Prostate gland (tissue), 2 donors: ENCODE measurements at regions not wholly inside any gene's neighbourhood (a gene's known extent, or its start where the extent isn't known, plus 50 kb on each side); places are given as distances from the start of the nearest gene placed in this dataset.

Source experiments
- DNase-seq: peaks from one replicate; pipeline ENCODE4 v3.0.0-alpha.2; 2019; ENCODE audit warnings: low spot score
- H3K27ac ChIP-seq, 2 donors: fragments of 200-600 bp; sonication (generic); 2 replicates each; pipeline ENCODE4 v1.5.1; 2017 to 2019
- H3K27me3 ChIP-seq: fragments of 200-600 bp; sonication (generic); replicated peaks from 2 replicates; pipeline ENCODE4 v1.5.1; 2019; ENCODE audit not compliant: insufficient read depth
- H3K36me3 ChIP-seq, 2 donors: fragments of 200-600 bp; sonication (generic); 1 replicate in 1 of 2; 2 replicates in 1 of 2; pipeline versions ENCODE4 v1.5.1 to v1.8.1; 2017 to 2019
- H3K4me1 ChIP-seq: fragments of 200-600 bp; sonication (generic); replicated peaks from 2 replicates; pipeline ENCODE4 v1.5.1; 2019
- H3K4me3 ChIP-seq, 2 donors: fragments of 200-600 bp; sonication (generic); 2 replicates each; pipeline ENCODE4 v1.5.1; 2017 to 2019
- H3K9me3 ChIP-seq: fragments of 200-600 bp; sonication (generic); 2 replicates; pipeline ENCODE4 v1.5.1; 2017
- POLR2A ChIP-seq: fragments of 450-650 bp; IDR thresholded peaks from one replicate; pipeline ENCODE4 v1.6.1; 2016; ENCODE audit warnings: antibody characterized with exemption, mild to moderate bottlenecking
- POLR2AphosphoS5 ChIP-seq: sonication (generic); formaldehyde crosslinking; IDR thresholded peaks from one replicate; pipeline ENCODE4 v1.6.1; 2017; ENCODE audit warnings: antibody characterized with exemption
- WGBS: methylation state at CpG from one replicate; pipeline ENCODE4 v1.1.5; 2018; 5-methylcytosine and 5-hydroxymethylcytosine counted together
- intact Hi-C: fragments of 100-400 bp; cut with DNase I; formaldehyde crosslinking; loops from one replicate; pipeline ENCODE4 v1.14.2; 2022
- TF ChIP-seq, protein P1 (sequence below), 4 experiments: fragments of 200-600 bp in 2 of 4; fragments of 450-650 bp in 2 of 4; sonication (generic) in 2 of 4; IDR thresholded peaks; 1 replicate in 3 of 4; 2 replicates in 1 of 4; pipeline ENCODE4 v1.5.1; 2016 to 2019; ENCODE audit warnings: antibody characterized with exemption in 4 of 4, mild to moderate bottlenecking in 2 of 4, moderate library complexity in 2 of 4

DNA sequence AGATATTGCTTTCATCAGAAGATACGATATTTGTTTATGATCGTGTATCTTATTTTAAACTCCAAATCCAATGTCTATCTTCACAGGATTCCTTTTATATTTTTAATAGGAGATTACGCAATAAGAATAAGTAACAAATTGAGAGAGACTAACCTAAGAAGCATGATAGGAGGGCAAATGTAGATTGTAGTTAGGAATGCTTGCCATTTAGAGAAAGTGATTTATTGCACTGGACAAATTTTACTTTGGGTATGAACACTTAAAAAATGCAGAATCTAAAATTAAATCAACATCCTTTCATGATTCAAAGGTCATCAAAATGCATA, 563.4 kb upstream of the POU3F3 start:
- Histone ChIP-seq H3K4me1 (no peaks in the 10 kb centered on the region), H3K27ac (no peak overlapping the region), H3K27me3 (no peaks in the 10 kb centered on the region), H3K9me3 (no peaks in the 10 kb centered on the region), H3K36me3 (no peaks in the 10 kb centered on the region), H3K4me3 (no peak overlapping the region)
- WGBS = 79% methylated on average over 3 of the region's 3 CpGs
- intact Hi-C loops = no loop called here
- TF ChIP-seq, protein P1, sequence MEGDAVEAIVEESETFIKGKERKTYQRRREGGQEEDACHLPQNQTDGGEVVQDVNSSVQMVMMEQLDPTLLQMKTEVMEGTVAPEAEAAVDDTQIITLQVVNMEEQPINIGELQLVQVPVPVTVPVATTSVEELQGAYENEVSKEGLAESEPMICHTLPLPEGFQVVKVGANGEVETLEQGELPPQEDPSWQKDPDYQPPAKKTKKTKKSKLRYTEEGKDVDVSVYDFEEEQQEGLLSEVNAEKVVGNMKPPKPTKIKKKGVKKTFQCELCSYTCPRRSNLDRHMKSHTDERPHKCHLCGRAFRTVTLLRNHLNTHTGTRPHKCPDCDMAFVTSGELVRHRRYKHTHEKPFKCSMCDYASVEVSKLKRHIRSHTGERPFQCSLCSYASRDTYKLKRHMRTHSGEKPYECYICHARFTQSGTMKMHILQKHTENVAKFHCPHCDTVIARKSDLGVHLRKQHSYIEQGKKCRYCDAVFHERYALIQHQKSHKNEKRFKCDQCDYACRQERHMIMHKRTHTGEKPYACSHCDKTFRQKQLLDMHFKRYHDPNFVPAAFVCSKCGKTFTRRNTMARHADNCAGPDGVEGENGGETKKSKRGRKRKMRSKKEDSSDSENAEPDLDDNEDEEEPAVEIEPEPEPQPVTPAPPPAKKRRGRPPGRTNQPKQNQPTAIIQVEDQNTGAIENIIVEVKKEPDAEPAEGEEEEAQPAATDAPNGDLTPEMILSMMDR (IDR thresholded peaks at IDR 0.05) = no peak
- no peak for TF ChIP-seq POLR2AphosphoS5
- DNase-seq = no peak

DNA sequence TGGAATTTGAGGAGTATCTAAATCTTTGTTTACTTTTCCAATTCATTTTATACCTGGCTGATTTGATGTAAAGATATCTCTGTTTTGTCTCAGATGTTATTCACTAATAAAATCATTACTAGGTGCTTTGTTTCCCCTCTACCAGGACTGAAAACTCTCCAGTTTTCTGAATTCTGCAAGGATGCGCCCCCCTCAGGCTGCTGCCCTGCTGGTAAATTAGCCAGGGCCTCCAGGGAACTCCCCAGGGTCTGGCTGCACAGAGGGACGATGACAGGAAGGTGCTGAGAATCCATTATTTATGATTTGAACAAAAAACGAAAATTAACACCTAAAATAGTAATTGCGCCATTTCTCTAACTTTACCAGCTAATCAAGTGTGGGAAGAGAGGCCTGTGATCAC, 541.2 kb upstream of the POU3F3 start:
- WGBS = 54% methylated on average over 4 of the region's 4 CpGs
- intact Hi-C loops = no loop called here
- no peaks in the 10 kb centered on the region for H3K27me3 ChIP-seq
- TF ChIP-seq POLR2A = no peak
- no peak for TF ChIP-seq POLR2AphosphoS5
- TF ChIP-seq, protein P1 (IDR thresholded peaks at IDR 0.05) = no peak
- no peaks in the 10 kb centered on the region for H3K4me1 ChIP-seq
- no peak overlapping the region for H3K27ac ChIP-seq
- H3K36me3 ChIP-seq = no peaks in the 10 kb centered on the region
- H3K9me3 ChIP-seq = no peaks in the 10 kb centered on the region
- H3K4me3 ChIP-seq = no peak overlapping the region
- no peak for DNase-seq

DNA sequence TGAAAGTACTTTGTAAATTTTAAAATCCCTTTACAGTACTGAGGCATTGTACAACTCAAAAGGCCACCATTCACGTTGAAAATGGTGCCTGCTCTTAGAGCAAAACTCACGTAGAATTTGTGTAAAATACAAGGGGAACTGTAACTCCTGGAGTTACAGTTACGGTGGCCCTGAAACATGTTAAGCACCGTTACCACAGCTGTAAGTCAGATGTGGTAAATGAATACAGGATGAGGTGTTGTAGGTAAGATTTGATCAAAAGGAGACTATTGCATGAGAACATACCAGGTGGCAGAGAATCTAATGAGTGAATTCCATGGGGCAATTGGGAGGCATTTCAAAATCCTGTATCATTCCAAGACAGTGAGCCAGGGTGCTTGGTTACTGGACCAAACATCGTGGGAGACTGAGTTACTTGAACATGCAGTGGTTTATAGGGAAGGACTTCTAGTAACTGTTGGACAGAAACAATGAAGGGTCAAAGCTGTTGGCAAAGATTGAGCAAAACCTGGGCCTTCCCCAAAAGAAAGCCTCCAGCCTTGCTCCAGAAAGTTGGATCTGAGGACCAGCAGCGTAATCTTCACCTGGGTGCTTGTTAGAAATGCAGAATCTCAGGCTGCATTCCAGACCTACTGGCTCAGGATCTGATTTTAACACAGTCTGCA, 535.8 kb upstream of the POU3F3 start:
- intact Hi-C loops = no loop called here
- H3K27me3 ChIP-seq = no peaks in the 10 kb centered on the region
- H3K36me3 ChIP-seq = no peaks in the 10 kb centered on the region
- H3K27ac ChIP-seq = no peak overlapping the region
- 82% methylated on average over 6 of the region's 6 CpGs for WGBS
- no peak for TF ChIP-seq POLR2A
- TF ChIP-seq POLR2AphosphoS5 = no peak
- TF ChIP-seq, protein P1 (IDR thresholded peaks at IDR 0.05) = no peak
- H3K9me3 ChIP-seq = no peaks in the 10 kb centered on the region
- no peaks in the 10 kb centered on the region for H3K4me1 ChIP-seq
- H3K4me3 ChIP-seq = no peak overlapping the region
- no peak for DNase-seq

DNA sequence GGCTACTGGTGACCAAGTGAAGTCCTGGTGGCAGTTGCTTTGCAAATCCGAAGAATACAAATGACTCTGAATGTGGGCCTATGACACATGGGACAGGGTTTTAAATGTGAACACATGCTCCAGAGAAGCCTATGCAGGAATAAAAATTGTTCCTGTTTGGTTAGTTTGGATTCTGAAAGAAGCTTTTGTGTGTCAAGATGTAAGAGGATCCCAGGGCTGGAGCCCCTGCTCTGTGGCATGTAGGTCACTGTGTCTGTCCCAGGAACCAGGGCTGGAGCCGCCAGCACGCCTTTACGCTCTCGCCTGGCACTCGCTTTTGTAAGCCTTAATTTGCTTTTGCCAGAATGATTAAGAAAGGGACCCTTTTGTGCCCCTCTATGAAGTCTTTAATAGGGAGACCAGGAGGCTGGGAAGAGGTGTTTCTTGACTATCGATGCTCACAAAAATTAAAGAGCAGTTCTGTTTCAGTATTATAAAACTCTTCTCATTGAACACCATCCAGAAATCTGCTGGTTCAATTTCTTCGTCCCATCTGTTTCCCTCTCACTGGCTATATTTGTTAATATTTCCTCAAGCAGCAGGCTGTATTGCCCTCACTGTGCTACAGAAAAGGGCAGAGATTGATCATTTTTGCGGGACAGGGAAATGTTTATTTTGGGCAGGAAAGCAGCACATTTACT, 532.7 kb upstream of the POU3F3 start:
- TF ChIP-seq POLR2A (no peak), POLR2AphosphoS5 (no peak)
- TF ChIP-seq, protein P1 (IDR thresholded peaks at IDR 0.05) = no peak
- Histone ChIP-seq H3K36me3 (no peaks in the 10 kb centered on the region), H3K4me3 (no peak overlapping the region), H3K27me3 (no peaks in the 10 kb centered on the region), H3K9me3 (no peaks in the 10 kb centered on the region), H3K27ac (no peak overlapping the region), H3K4me1 (no peaks in the 10 kb centered on the region)
- DNase-seq = no peak
- WGBS = 40% methylated on average over 9 of the region's 9 CpGs
- intact Hi-C loops = no loop called here

DNA sequence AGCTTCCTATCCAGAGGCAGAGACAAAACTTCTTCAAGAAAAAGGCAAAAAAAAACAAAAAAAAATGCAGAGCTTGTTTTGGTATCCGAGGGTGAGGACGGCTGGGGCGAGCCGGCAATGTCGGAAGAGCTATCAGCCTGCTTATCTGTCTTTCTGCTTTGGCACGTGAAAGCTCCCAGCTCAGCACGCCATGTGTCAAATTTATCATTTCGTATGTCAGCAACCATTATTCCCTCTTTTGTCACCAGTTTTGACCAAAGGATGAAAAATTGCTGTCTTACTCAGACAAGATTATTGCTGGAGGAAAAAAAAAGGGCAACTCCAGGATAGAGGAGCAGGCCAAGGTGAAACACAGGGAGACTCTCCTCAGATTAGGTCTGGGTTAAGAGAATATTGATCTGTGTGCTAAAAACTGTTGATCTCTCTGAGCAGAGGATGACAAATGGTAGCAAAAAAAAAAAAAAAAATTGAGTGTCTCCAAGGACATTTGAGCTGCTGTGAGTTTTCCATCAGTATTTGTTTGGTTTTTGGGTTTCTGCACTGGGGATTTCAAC, 532.0 kb upstream of the POU3F3 start:
- no peak for DNase-seq
- no peaks in the 10 kb centered on the region for H3K27me3 ChIP-seq
- no peaks in the 10 kb centered on the region for H3K9me3 ChIP-seq
- no peaks in the 10 kb centered on the region for H3K4me1 ChIP-seq
- H3K27ac ChIP-seq = no peak overlapping the region
- TF ChIP-seq, protein P1 (IDR thresholded peaks at IDR 0.05) = no peak
- TF ChIP-seq POLR2A (no peak), POLR2AphosphoS5 (no peak)
- intact Hi-C loops = no loop called here
- 21% methylated on average over 8 of the region's 8 CpGs for WGBS
- H3K36me3 ChIP-seq = no peaks in the 10 kb centered on the region
- H3K4me3 ChIP-seq = no peak overlapping the region
